Brain microvascular endothelial cell (primary cell): ENCODE measurements at regions not wholly inside any gene's neighbourhood (a gene's known extent, or its start where the extent isn't known, plus 50 kb on each side); places are given as distances from the start of the nearest gene placed in this dataset.

Source experiments
- DNase-seq: peaks from one replicate; pipeline ENCODE4 v3.0.0-alpha.2; 2020
- H3K27ac ChIP-seq: fragments of 250-450 bp; sonication (Bioruptor Pico); 2 replicates; pipeline ENCODE4 v1.5.1; 2020; ENCODE audit warnings: mild to moderate bottlenecking, moderate library complexity
- H3K27me3 ChIP-seq: fragments of 250-450 bp; sonication (Bioruptor Pico); replicated peaks from 2 replicates; pipeline ENCODE4 v1.5.1; 2020; ENCODE audit warnings: mild to moderate bottlenecking
- H3K36me3 ChIP-seq: fragments of 250-450 bp; sonication (Bioruptor Pico); replicated peaks from 2 replicates; pipeline ENCODE4 v1.5.1; 2020; ENCODE audit warnings: mild to moderate bottlenecking
- H3K4me3 ChIP-seq: 2 replicates; pipeline ENCODE4 v1.5.1; 2011; ENCODE audit warnings: low read depth, mild to moderate bottlenecking, control low read depth, low read length, moderate library complexity
- in situ Hi-C: cut with HindIII; loops from 2 replicates; pipeline ENCODE4 v1.10.0; 2017; ENCODE audit warnings: low sequenced_read_pairs, low pct_ligation_motif_present
- TF ChIP-seq, protein P1 (sequence below): IDR thresholded peaks from 2 replicates; pipeline ENCODE4 v1.5.1; 2011; ENCODE audit warnings: low read depth, mild to moderate bottlenecking, moderate library complexity, low read length, control low read depth, inconsistent platforms; ENCODE audit errors: missing control alignments

DNA sequence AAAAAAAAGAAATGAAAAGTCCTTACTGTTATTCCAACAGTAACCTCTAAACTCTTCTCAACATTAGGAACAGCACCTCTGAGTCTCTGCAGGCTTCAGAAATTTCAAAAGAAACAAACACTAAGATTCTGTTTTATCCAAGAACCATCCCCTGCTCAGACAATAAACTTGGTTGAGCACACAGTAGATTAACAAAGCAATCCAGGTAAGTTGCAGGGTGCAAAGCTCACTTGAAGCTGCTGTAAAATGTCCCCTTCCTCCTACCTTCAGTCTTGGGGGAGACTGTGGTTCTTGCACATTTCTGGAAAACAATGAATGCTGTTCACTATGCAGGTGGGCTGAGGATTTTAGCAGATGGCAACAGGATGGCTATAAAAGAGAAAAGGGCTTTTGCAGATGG lies 484.1 kb downstream of the IGSF11 start:
- no peaks in the 10 kb centered on the region for H3K27me3 ChIP-seq
- no peaks in the 10 kb centered on the region for H3K36me3 ChIP-seq
- DNase-seq, result no peak
- TF ChIP-seq, protein P1, sequence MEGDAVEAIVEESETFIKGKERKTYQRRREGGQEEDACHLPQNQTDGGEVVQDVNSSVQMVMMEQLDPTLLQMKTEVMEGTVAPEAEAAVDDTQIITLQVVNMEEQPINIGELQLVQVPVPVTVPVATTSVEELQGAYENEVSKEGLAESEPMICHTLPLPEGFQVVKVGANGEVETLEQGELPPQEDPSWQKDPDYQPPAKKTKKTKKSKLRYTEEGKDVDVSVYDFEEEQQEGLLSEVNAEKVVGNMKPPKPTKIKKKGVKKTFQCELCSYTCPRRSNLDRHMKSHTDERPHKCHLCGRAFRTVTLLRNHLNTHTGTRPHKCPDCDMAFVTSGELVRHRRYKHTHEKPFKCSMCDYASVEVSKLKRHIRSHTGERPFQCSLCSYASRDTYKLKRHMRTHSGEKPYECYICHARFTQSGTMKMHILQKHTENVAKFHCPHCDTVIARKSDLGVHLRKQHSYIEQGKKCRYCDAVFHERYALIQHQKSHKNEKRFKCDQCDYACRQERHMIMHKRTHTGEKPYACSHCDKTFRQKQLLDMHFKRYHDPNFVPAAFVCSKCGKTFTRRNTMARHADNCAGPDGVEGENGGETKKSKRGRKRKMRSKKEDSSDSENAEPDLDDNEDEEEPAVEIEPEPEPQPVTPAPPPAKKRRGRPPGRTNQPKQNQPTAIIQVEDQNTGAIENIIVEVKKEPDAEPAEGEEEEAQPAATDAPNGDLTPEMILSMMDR, result no peak
- H3K4me3 ChIP-seq, result no peak overlapping the region
- H3K27ac ChIP-seq, result no peak overlapping the region
- in situ Hi-C loops, result no loop called here

DNA sequence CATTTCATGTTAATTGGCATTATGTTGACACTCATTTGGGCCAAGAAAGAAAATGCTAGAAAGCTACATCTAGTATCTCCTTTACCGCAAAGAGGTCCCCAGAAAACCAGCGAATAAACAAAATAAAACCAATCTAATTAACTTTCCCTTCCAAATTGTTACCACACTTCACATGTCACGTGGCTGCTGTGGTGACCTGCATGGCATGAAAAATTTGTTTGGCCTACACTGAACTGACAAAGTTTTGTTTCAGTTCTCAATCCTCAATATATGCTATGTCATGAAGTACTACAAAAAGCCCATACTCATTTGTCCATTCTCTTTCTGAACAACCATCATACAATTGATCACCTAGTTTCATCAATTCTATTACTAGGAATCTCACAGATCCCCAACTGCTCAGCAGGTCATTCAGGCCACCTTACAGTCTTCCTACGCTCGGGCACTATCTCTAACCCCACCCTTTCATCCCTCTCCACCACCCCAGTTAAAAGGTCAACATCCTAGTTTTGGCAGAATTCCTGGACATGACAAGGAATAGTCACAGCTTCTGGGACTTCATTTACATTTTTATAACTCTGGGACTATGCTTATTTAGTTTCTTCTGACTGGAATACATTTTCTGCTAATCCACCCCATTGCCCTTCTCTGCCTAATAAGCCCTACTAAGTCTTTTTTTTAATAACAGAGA lies 480.4 kb downstream of the IGSF11 start:
- H3K27me3 ChIP-seq, result no peaks in the 10 kb centered on the region
- in situ Hi-C loops, result no loop called here
- H3K27ac ChIP-seq, result no peak overlapping the region
- DNase-seq, result no peak
- no peaks in the 10 kb centered on the region for H3K36me3 ChIP-seq
- TF ChIP-seq, protein P1, result no peak
- H3K4me3 ChIP-seq, result no peak overlapping the region

DNA sequence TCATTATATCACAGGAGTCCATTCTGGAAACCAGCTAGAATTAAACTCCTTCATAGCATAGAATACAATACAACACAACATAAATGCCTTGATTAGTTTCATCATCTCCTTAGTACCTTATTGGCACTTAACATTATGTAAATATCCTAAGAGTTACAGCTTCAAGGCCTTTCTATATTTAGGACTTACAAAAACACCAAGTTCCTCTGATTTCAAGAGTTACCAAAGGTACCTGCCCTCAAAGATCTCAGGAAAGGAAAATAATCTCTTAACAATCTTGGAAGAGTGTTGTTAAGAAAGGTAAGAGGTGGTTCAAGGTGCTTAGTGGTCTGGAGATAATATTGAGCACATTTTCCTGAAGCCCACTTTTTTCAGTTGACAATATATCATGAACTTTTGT lies 477.7 kb downstream of the IGSF11 start:
- Histone ChIP-seq H3K27me3 (no peaks in the 10 kb centered on the region), H3K4me3 (no peak overlapping the region), H3K36me3 (no peaks in the 10 kb centered on the region), H3K27ac (no peak overlapping the region)
- DNase-seq, result no peak
- in situ Hi-C loops, result no loop called here
- TF ChIP-seq, protein P1, result no peak

DNA sequence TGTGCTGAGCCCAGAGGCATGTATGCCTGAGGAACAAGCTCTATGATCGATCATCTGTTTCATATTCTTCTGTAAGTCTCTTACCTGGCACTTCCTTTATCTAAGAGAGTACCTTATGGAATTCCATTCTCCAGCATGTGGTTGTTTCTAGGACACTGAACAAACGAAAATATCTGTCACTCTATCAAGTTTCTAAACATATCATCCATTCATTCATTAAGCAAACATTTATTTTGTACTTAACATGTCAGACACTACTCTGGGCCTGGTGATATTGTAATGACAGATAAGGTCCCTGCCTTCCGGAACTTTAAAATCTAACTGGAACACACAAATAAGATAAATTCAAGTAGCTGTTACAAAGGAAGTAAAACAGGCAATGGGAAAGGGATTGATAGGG lies 477.1 kb downstream of the IGSF11 start:
- H3K27ac ChIP-seq, result no peak overlapping the region

DNA sequence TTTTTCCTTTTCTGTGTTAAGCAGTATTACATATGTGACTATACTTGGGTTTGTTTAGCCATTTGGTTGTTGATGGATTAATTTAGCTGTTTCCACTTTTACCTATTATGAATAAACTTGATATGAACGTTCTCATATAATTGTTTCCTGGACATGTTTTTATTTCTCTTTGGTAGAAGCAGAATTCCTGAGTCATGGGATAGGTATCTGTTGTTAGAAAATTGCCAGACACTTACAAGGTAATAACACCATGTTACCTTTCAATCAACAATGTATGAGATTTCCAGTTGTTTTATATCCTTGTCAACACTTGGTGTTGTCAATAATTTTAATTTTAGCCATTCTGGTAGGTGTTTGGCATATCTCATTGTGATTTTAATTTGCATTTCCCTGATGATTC lies 475.4 kb downstream of the IGSF11 start:
- no peaks in the 10 kb centered on the region for H3K27me3 ChIP-seq
- TF ChIP-seq, protein P1, result no peak

More for the DNA sequence above, 477.1 kb downstream of the IGSF11 start:
- DNase-seq, result no peak
- in situ Hi-C loops, result no loop called here
- Histone ChIP-seq H3K27me3 (no peaks in the 10 kb centered on the region), H3K36me3 (no peaks in the 10 kb centered on the region), H3K4me3 (no peak overlapping the region)
- TF ChIP-seq, protein P1, result no peak

DNA sequence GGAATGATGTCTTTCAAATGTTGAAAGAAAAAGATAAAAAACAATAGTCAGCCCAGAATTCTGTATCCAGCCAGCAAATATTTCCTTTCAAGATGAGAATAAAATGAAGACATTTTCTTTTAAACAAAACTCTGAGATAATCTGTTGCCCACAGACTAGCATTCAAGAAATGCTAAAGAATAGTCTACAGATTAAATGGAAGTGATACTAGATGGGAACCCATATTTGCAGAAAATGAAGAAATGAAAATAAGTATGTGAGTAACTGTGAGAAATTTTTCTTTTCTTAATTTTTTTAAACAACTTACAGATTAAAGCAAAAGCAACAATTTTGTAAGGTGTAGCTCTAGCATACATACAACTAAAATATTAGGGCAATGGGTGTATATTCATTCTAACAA lies 469.8 kb downstream of the IGSF11 start:
- no peak for DNase-seq
- in situ Hi-C loops, result no loop called here
- TF ChIP-seq, protein P1, result no peak
- Histone ChIP-seq H3K27me3 (no peaks in the 10 kb centered on the region), H3K27ac (no peak overlapping the region), H3K4me3 (no peak overlapping the region), H3K36me3 (no peaks in the 10 kb centered on the region)

More for the DNA sequence above, 475.4 kb downstream of the IGSF11 start:
- Histone ChIP-seq H3K36me3 (no peaks in the 10 kb centered on the region), H3K4me3 (no peak overlapping the region), H3K27ac (no peak overlapping the region)
- in situ Hi-C loops, result no loop called here
- DNase-seq, result no peak
